Right kidney (tissue), 1 donor: ENCODE measurements at regions not wholly inside any gene's neighbourhood (a gene's known extent, or its start where the extent isn't known, plus 50 kb on each side); places are given as distances from the start of the nearest gene placed in this dataset.
A peak's percentile ranks its signal among the peaks of the same experiment; 100 is the strongest.

Source experiments
- DNase-seq: peaks from one replicate; pipeline ENCODE4 v3.0.0-alpha.2; 2016

- DNase-seq: no peak
These were observed 251.1 kb upstream of the RGS18 start for GRCh38 chr1:191907121-191907520.

GRCh38 chr1:191910245-191910644 is 248.0 kb upstream of the RGS18 start:
- DNase-seq: no peak

GRCh38 chr1:191912517-191912916 is 245.7 kb upstream of the RGS18 start:
- no peak for DNase-seq

GRCh38 chr1:191913260-191913977 is 244.8 kb upstream of the RGS18 start:
- no peak for DNase-seq

GRCh38 chr1:191929383-191929782 is 228.9 kb upstream of the RGS18 start:
- no peak for DNase-seq

GRCh38 chr1:191943684-191944083 is 214.6 kb upstream of the RGS18 start:
- no peak for DNase-seq

- no peak for DNase-seq
These were observed 204.7 kb upstream of the RGS18 start for GRCh38 chr1:191953526-191953925.

GRCh38 chr1:191959856-191960255 is 198.4 kb upstream of the RGS18 start:
- no peak for DNase-seq

GRCh38 chr1:191963286-191963685 is 195.0 kb upstream of the RGS18 start:
- no peak for DNase-seq

- DNase-seq: peak; percentile 1
These were observed 194.3 kb upstream of the RGS18 start for GRCh38 chr1:191963781-191964455.

- DNase-seq: no peak
These were observed 189.0 kb upstream of the RGS18 start for GRCh38 chr1:191969290-191969689.

GRCh38 chr1:191970116-191970515 is 188.1 kb upstream of the RGS18 start:
- no peak for DNase-seq

GRCh38 chr1:191971447-191971846 is 186.8 kb upstream of the RGS18 start:
- DNase-seq: no peak

- no peak for DNase-seq
These were observed 184.3 kb upstream of the RGS18 start for GRCh38 chr1:191974004-191974403.

- no peak for DNase-seq
These were observed 180.3 kb upstream of the RGS18 start for GRCh38 chr1:191977874-191978506.

GRCh38 chr1:191984856-191985255 is 173.4 kb upstream of the RGS18 start:
- DNase-seq: no peak

GRCh38 chr1:191992118-191992517 is 166.1 kb upstream of the RGS18 start:
- DNase-seq: no peak

GRCh38 chr1:191993549-191993948 is 164.7 kb upstream of the RGS18 start:
- DNase-seq: no peak

- DNase-seq: no peak
These were observed 156.2 kb upstream of the RGS18 start for GRCh38 chr1:192002063-192002462.

- no peak for DNase-seq
These were observed 154.8 kb upstream of the RGS18 start for GRCh38 chr1:192003295-192004077.

- no peak for DNase-seq
These were observed 152.3 kb upstream of the RGS18 start for GRCh38 chr1:192005976-192006375.

GRCh38 chr1:192008281-192008825 is 149.9 kb upstream of the RGS18 start:
- no peak for DNase-seq

GRCh38 chr1:192010406-192010805 is 147.9 kb upstream of the RGS18 start:
- DNase-seq: no peak
